HUES64 (cell line): ENCODE measurements at regions not wholly inside any gene's neighbourhood (a gene's known extent, or its start where the extent isn't known, plus 50 kb on each side); places are given as distances from the start of the nearest gene placed in this dataset.

Experiments
- H3K27ac ChIP-seq: 2 replicates; pipeline ENCODE4 v1.7.0; 2013; ENCODE audit warnings: low read depth, low read length, inconsistent platforms
- H3K27me3 ChIP-seq: 2 replicates; pipeline ENCODE4 v1.6.1; 2013; ENCODE audit warnings: mild to moderate bottlenecking, low read length; ENCODE audit not compliant: insufficient read depth
- H3K36me3 ChIP-seq: 2 replicates; pipeline ENCODE4 v1.6.1; 2013; ENCODE audit warnings: mild to moderate bottlenecking, low read length; ENCODE audit not compliant: insufficient read depth
- H3K4me1 ChIP-seq: 2 replicates; pipeline ENCODE4 v1.6.1; 2013; ENCODE audit warnings: mild to moderate bottlenecking, low read length, moderate library complexity; ENCODE audit not compliant: insufficient read depth
- H3K4me3 ChIP-seq: 2 replicates; pipeline ENCODE4 v1.5.1; 2013; ENCODE audit warnings: mild to moderate bottlenecking, low read length, moderate library complexity
- H3K9ac ChIP-seq: 2 replicates; pipeline ENCODE4 v1.6.1; 2013; ENCODE audit warnings: mild to moderate bottlenecking, low read depth, low read length
- H3K9me3 ChIP-seq: 2 replicates; pipeline ENCODE4 v1.6.1; 2013; ENCODE audit warnings: low read depth, low read length; ENCODE audit not compliant: insufficient read depth
- WGBS: fragments of 150-250, 120-280 bp; methylation state at CpG from one replicate; pipeline ENCODE4 v1.1.7; 2013; ENCODE audit warnings: missing lambda C conversion rate; 5-methylcytosine and 5-hydroxymethylcytosine counted together

- H3K4me3 ChIP-seq: no peak overlapping the region
- H3K9me3 ChIP-seq: peaks cover 18% of the 10 kb centered on the region; the same call in 1 of the 2 replicates
- 94% methylated on average over 2 of the region's 2 CpGs for WGBS
- H3K9ac ChIP-seq: no peak overlapping the region
- peaks cover 7% of the 10 kb centered on the region for H3K27me3 ChIP-seq
- H3K4me1 ChIP-seq: peaks cover under 1% of the 10 kb centered on the region; the same call in 1 of the 2 replicates
- H3K27ac ChIP-seq: no peak overlapping the region
- H3K36me3 ChIP-seq: no peaks in the 10 kb centered on the region
Measured at GRCh38 chr13:79972066-79972569, 368.8 kb downstream of the SPRY2 start.

DNA sequence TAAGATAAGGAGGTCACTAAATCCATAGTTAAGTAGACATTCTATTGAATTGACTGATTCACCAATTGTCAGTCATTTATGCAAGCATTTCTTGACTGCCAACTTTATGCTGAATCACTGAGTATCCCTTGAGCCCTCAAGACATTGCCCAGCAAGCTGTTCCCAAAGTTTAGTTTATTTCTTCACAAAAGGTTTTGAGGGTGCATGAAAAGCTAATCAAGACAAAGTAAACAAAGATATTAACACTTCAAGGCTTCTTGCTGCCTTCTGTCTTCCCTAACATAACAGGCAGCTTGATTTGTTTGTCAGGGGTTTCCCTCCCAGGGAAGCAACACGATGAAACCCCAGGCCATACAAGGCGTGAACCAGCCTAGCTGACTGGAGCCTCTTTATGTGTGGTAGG is 374.4 kb downstream of the SPRY2 start:
- Histone ChIP-seq H3K27ac (peak overlapping the region; percentile 89), H3K9me3 (peaks cover 7% of the 10 kb centered on the region; the same call in 1 of the 2 replicates), H3K4me3 (no peak overlapping the region), H3K4me1 (peaks cover 17% of the 10 kb centered on the region), H3K9ac (peak overlapping the region; percentile 32; the same call in 1 of the 2 replicates), H3K36me3 (no peaks in the 10 kb centered on the region), H3K27me3 (peaks cover 7% of the 10 kb centered on the region)
- 4% methylated on average over 2 of the region's 2 CpGs for WGBS

DNA sequence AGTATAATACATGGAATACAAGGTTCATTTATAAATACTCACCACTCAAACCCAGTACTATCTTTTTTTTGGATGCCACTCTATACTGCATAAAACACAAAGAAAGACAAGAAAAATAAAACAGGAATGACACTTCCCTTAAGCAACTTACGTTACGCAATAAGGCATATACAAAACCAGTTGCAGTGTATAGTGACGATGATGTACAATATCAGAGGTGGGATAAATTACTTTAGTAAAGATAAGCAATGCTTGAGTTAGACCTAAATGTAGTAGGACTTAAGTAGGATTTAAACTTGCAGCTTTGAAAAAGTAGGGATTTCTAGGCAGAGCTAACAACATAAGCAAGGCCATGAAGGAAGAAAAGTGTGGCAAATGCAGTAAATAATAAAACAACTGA is 374.9 kb downstream of the SPRY2 start:
- Histone ChIP-seq H3K36me3 (no peaks in the 10 kb centered on the region), H3K27ac (peak overlapping the region; percentile 89), H3K9me3 (peaks cover 7% of the 10 kb centered on the region; the same call in 1 of the 2 replicates), H3K4me3 (no peak overlapping the region), H3K4me1 (peaks cover 17% of the 10 kb centered on the region), H3K27me3 (peaks cover 7% of the 10 kb centered on the region), H3K9ac (peak overlapping the region; percentile 32)
- WGBS: 74% methylated on average over 3 of the region's 3 CpGs

- Histone ChIP-seq H3K4me3 (no peak overlapping the region), H3K27ac (no peak overlapping the region), H3K27me3 (no peaks in the 10 kb centered on the region), H3K9ac (no peak overlapping the region), H3K4me1 (no peaks in the 10 kb centered on the region), H3K9me3 (no peaks in the 10 kb centered on the region; the same call in 1 of the 2 replicates), H3K36me3 (no peaks in the 10 kb centered on the region)
- 100% methylated on average over 2 of the region's 3 CpGs for WGBS
Measured at GRCh38 chr13:79946556-79946955, 394.4 kb downstream of the SPRY2 start.

GRCh38 chr13:79943346-79944023 is 397.4 kb downstream of the SPRY2 start:
- Histone ChIP-seq H3K27me3 (no peaks in the 10 kb centered on the region), H3K4me1 (peaks cover 11% of the 10 kb centered on the region), H3K27ac (no peak overlapping the region), H3K4me3 (no peak overlapping the region), H3K9ac (no peak overlapping the region), H3K9me3 (no peaks in the 10 kb centered on the region; the same call in 1 of the 2 replicates), H3K36me3 (no peaks in the 10 kb centered on the region)
- WGBS: 81% methylated on average over 2 of the region's 2 CpGs

- Histone ChIP-seq H3K9ac (no peak overlapping the region), H3K36me3 (no peaks in the 10 kb centered on the region), H3K4me1 (peaks cover 13% of the 10 kb centered on the region), H3K27ac (no peak overlapping the region), H3K4me3 (no peak overlapping the region), H3K9me3 (no peaks in the 10 kb centered on the region), H3K27me3 (no peaks in the 10 kb centered on the region)
- 87% methylated on average over 3 of the region's 5 CpGs for WGBS
Measured at GRCh38 chr13:79941752-79942151, 399.2 kb downstream of the SPRY2 start.

DNA sequence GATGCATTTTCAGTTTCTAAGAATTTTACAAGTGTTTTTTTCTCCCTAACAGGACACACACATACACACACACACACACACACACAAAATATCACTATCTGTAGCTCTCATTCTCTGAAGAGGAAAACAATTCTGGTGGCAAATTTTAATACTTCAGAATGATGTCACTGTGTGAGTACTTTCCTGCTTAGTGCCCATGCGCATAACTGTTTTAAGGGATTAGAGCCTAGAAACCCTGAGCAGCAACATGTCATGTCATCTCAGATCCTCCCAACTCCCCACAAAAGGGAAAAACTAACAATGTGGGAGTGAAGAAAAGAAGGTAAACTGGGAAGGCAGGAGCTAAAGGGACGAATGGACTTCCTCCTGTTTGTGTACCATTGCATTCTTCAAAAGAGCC is 401.2 kb downstream of the SPRY2 start:
- Histone ChIP-seq H3K36me3 (no peaks in the 10 kb centered on the region), H3K9me3 (no peaks in the 10 kb centered on the region), H3K4me3 (no peak overlapping the region), H3K27ac (no peak overlapping the region), H3K27me3 (no peaks in the 10 kb centered on the region), H3K4me1 (peaks cover 19% of the 10 kb centered on the region), H3K9ac (no peak overlapping the region)
- WGBS: 94% methylated on average over 2 of the region's 2 CpGs

- 87% methylated on average over 3 of the region's 3 CpGs for WGBS
- Histone ChIP-seq H3K4me3 (no peak overlapping the region), H3K27ac (no peak overlapping the region), H3K4me1 (peaks cover 19% of the 10 kb centered on the region), H3K27me3 (no peaks in the 10 kb centered on the region), H3K9ac (no peak overlapping the region), H3K36me3 (no peaks in the 10 kb centered on the region), H3K9me3 (no peaks in the 10 kb centered on the region)
Measured at GRCh38 chr13:79937771-79938216, 403.1 kb downstream of the SPRY2 start.

DNA sequence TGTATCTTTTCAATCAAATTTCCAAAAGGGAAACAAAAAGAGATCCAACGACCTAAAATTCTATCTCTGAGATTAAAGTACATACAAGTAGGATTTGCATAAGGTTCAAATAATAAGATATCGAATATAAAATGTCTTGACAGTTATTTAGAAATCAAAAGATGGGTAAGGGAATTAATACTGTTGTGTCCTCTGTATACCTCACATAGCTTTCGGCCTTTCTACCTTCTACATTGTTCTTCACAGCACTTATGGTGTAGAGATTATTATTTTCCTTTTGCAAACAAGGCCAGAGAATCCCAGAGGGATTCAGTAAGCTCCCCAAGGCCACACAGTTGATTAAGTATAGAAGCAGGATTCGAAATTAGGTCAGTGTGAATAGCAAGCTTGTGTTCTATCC is 403.6 kb downstream of the SPRY2 start:
- H3K4me3 ChIP-seq: no peak overlapping the region
- H3K27ac ChIP-seq: no peak overlapping the region
- no peaks in the 10 kb centered on the region for H3K9me3 ChIP-seq
- peaks cover 19% of the 10 kb centered on the region for H3K4me1 ChIP-seq
- H3K9ac ChIP-seq: no peak overlapping the region
- 100% methylated on average over 1 of the region's 4 CpGs for WGBS
- no peaks in the 10 kb centered on the region for H3K36me3 ChIP-seq
- no peaks in the 10 kb centered on the region for H3K27me3 ChIP-seq

GRCh38 chr13:79936368-79937136 is 404.4 kb downstream of the SPRY2 start:
- Histone ChIP-seq H3K27me3 (no peaks in the 10 kb centered on the region), H3K9ac (no peak overlapping the region), H3K27ac (no peak overlapping the region), H3K4me3 (no peak overlapping the region), H3K9me3 (no peaks in the 10 kb centered on the region), H3K4me1 (peaks cover 21% of the 10 kb centered on the region), H3K36me3 (no peaks in the 10 kb centered on the region)
- 85% methylated on average over 12 of the region's 12 CpGs for WGBS

DNA sequence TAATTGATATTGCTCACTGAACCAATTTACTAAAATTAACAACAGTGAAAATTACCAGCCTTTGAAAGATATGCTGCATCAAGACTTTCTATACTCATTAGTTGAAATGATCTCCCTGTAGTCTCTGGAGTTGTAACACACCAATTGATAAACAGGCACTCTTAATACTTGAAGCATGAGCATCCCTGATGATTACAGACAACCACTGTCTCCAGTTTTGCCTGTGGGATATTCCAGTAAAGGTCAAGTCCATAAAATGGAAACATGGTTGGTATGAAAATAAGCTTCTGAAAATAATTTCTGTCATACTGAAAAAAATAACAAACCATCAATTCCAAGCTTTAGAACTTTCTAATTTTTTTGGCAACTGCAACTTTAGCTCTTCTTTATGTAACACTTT is 405.8 kb downstream of the SPRY2 start:
- Histone ChIP-seq H3K9me3 (peaks cover 7% of the 10 kb centered on the region; the same call in 1 of the 2 replicates), H3K36me3 (no peaks in the 10 kb centered on the region), H3K4me1 (peaks cover 24% of the 10 kb centered on the region), H3K27ac (no peak overlapping the region), H3K9ac (no peak overlapping the region), H3K4me3 (no peak overlapping the region), H3K27me3 (no peaks in the 10 kb centered on the region)
